Naive thymus-derived CD4-positive, alpha-beta T cell (primary cell): ENCODE measurements at regions not wholly inside any gene's neighbourhood (a gene's known extent, or its start where the extent isn't known, plus 50 kb on each side); places are given as distances from the start of the nearest gene placed in this dataset.
"Not testable (repeated sequence)": the region's sequence is repeated elsewhere in the genome, so short reads cannot be mapped to it uniquely, and the experiment has no call there.

ENCODE experiments used
- ATAC-seq: fragments of 150-1000 bp; cut with Tn5 transposase; 2 replicates; pipeline ENCODE4 v1.10.0; 2021; ENCODE audit warnings: mild to moderate bottlenecking, moderate library complexity
- CTCF ChIA-PET: fragments of 350-600 bp; sonication (Branson Sonifier 250); formaldehyde crosslinking; loops from one replicate; lab custom pipeline; 2021; ENCODE audit warnings: antibody characterized with exemption; lab: Charles Lee
- POLR2A ChIA-PET: fragments of 350-600 bp; sonication (Branson Sonifier 250); formaldehyde crosslinking; loops from one replicate; lab custom pipeline; 2021; ENCODE audit warnings: antibody characterized with exemption, inconsistent platforms; lab: Charles Lee
- DNase-seq, 9 donors: peaks; one replicate each; pipeline versions ENCODE4 v3.0.0 to v3.0.0-alpha.2; 2020 to 2022; ENCODE audit warnings: mixed read lengths in 1 of 9
- H3K27ac ChIP-seq: one replicate; pipeline ENCODE4 v1.7.0; 2013; ENCODE audit warnings: mild to moderate bottlenecking, low read depth, low read length, moderate library complexity
- H3K27me3 ChIP-seq, 2 donors: one replicate each; pipeline ENCODE4 v1.7.0; 2013; ENCODE audit warnings: low read length in 2 of 2, mild to moderate bottlenecking in 2 of 2, moderate library complexity in 2 of 2; ENCODE audit not compliant: control insufficient read depth in 2 of 2, insufficient read depth in 2 of 2
- H3K36me3 ChIP-seq, 3 experiments: 1 replicate in 2 of 3; 2 replicates in 1 of 3; pipeline ENCODE4 v1.7.0; 2013; ENCODE audit warnings: low read length in 3 of 3, mild to moderate bottlenecking in 3 of 3, moderate library complexity in 1 of 3; ENCODE audit not compliant: insufficient read depth in 3 of 3, control insufficient read depth in 2 of 3
- H3K4me1 ChIP-seq, 2 donors: one replicate each; pipeline ENCODE4 v1.7.0; 2013; ENCODE audit warnings: low read length in 2 of 2, mild to moderate bottlenecking in 2 of 2, moderate library complexity in 1 of 2; ENCODE audit not compliant: control insufficient read depth in 2 of 2, insufficient read depth in 2 of 2
- H3K4me3 ChIP-seq: 2 replicates; pipeline ENCODE4 v1.7.0; 2013; ENCODE audit warnings: mild to moderate bottlenecking, low read length
- H3K9me3 ChIP-seq, 3 experiments: 1 replicate in 2 of 3; 2 replicates in 1 of 3; pipeline ENCODE4 v1.7.0; 2013; ENCODE audit warnings: low read length in 3 of 3; ENCODE audit not compliant: control insufficient read depth in 2 of 3
- H3K27ac Mint-ChIP-seq, 9 donors: one replicate each; pipeline ENCODE4 v1.8.0; 2020 to 2022; ENCODE audit warnings: mixed read lengths in 9 of 9, mild to moderate bottlenecking in 8 of 9, moderate library complexity in 5 of 9, inconsistent platforms in 2 of 9
- H3K27me3 Mint-ChIP-seq, 5 donors: one replicate each; pipeline ENCODE4 v1.8.0; 2021 to 2022; ENCODE audit warnings: mixed read lengths in 5 of 5, mild to moderate bottlenecking in 1 of 5
- H3K36me3 Mint-ChIP-seq, 5 donors: one replicate each; pipeline ENCODE4 v1.8.0; 2020 to 2022; ENCODE audit warnings: mixed read lengths in 5 of 5, mild to moderate bottlenecking in 3 of 5, inconsistent platforms in 1 of 5
- H3K4me1 Mint-ChIP-seq, 7 donors: one replicate each; pipeline ENCODE4 v1.8.0; 2020 to 2022; ENCODE audit warnings: mixed read lengths in 7 of 7, mild to moderate bottlenecking in 3 of 7, inconsistent platforms in 1 of 7
- H3K4me3 Mint-ChIP-seq, 10 donors: one replicate each; pipeline ENCODE4 v1.8.0; 2020 to 2022; ENCODE audit warnings: mild to moderate bottlenecking in 10 of 10, mixed read lengths in 10 of 10, moderate library complexity in 6 of 10, inconsistent platforms in 2 of 10
- H3K9me3 Mint-ChIP-seq, 11 donors: one replicate each; pipeline ENCODE4 v1.8.0; 2020 to 2022; ENCODE audit warnings: mixed read lengths in 11 of 11, mild to moderate bottlenecking in 4 of 11, inconsistent platforms in 1 of 11, moderate library complexity in 1 of 11
- intact Hi-C, 2 donors: fragments of 100-400 bp; cut with micrococcal nuclease; formaldehyde crosslinking; loops; one replicate each; pipeline ENCODE4 v1.15.1; 2023

DNA sequence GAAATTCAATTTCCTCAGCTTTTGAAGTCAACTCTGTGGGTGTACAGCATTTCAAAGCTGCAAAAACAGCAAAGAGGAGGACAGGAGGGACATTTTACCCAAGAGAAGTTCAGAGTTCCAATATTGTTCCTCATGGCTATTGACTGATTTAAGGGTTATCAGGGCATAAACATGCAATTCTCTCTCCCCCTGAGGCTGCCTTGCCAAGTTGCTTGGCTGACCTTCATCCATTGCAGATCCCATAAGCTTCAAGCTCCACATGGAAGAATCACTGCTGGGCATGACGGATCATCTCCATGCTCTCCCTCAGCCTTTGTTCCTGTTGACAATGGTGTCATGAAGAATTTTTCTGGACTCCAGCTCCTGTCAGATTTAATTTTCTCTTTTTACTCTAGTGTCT is 115.2 kb upstream of the SERBP1 start:
- Histone ChIP-seq H3K27ac (no peak overlapping the region), H3K4me3 (no peak overlapping the region), H3K36me3 (no peaks in the 10 kb centered on the region), H3K4me1 (no peaks in the 10 kb centered on the region), H3K27me3 (no peaks in the 10 kb centered on the region), H3K9me3 (no peaks in the 10 kb centered on the region)
- Mint-ChIP-seq H3K4me3 (no peak overlapping the region), H3K36me3 (no peaks in the 10 kb centered on the region), H3K27ac (no peak overlapping the region), H3K4me1 (no peaks in the 10 kb centered on the region), H3K9me3 (peaks cover 0 to 4% (median 0%) of the 10 kb centered on the region in 11 donors), H3K27me3 (peaks cover 0 to 6% (median 0%) of the 10 kb centered on the region in 5 donors)
- intact Hi-C loops: no loop called here
- ChIA-PET CTCF (interaction anchor here (1.4 kb wide), 1 partner anchor 13 kb away, joined by 4 read pairs; no protein-coding TSS in a partner anchor), POLR2A (no interaction called here)
- DNase-seq: no peak
- ATAC-seq: no peak

DNA sequence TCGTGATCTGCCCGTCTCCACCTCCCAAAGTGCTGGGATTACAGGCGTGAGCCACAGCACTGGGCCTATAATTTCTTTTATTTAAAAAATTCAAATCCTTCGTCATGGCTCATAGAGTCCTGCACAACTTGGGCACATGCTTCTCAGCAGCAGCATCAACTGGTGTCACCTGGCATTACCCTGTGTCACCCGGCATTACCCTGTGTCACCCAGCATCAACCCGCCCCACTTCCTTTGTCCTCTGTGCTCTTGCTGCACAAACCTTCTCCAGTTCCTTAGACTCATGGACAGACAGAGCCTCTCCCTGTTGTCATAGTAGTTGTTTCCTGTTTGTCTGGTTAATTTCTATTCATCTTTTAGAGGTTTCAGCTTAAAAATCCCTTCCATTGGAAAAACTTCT is 121.2 kb upstream of the SERBP1 start:
- H3K9me3 ChIP-seq: no peaks in the 10 kb centered on the region
- Mint-ChIP-seq H3K27ac (no peak overlapping the region), H3K4me1 (no peaks in the 10 kb centered on the region), H3K4me3 (no peak overlapping the region), H3K27me3 (peaks cover 5 to 13% (median 6%) of the 10 kb centered on the region in 5 donors), H3K9me3 (peaks cover 0 to 4% (median 0%) of the 10 kb centered on the region in 11 donors), H3K36me3 (no peaks in the 10 kb centered on the region)
- H3K36me3 ChIP-seq: no peaks in the 10 kb centered on the region
- no peak overlapping the region for H3K4me3 ChIP-seq
- H3K27ac ChIP-seq: no peak overlapping the region
- ATAC-seq (no peak), DNase-seq (no peak)
- H3K4me1 ChIP-seq: no peaks in the 10 kb centered on the region
- ChIA-PET POLR2A (no interaction called here), CTCF (no interaction called here)
- no peaks in the 10 kb centered on the region for H3K27me3 ChIP-seq
- intact Hi-C loops: no loop called here

DNA sequence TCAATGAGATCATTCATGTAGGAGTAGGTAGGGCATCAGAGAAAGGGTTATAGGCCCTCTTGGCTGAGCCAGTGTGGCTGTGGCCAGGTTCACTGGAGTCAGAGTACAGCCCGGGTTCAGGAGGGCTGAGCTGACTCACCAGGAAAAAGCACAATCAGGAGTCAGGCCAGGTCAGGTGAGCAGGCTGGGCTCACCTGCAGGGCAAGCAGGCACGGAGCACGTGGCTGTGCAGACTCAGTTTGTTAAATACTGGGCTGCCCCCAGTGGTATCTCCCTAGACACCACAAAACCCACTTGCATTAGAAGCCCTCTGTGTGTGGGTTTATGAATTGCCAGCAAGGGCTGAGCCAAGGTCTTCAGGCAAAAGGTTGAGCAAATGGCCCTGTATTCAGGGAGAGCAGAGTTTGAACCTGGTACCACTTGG is 122.1 kb upstream of the SERBP1 start:
- DNase-seq (no peak), ATAC-seq (no peak)
- ChIA-PET CTCF (interaction anchor here (0.6 to 1.9 kb wide), 2 partner anchors 208 to 403 kb away, joined by 4 to 5 read pairs; no protein-coding TSS in a partner anchor), POLR2A (no interaction called here)
- no peak overlapping the region for H3K4me3 Mint-ChIP-seq
- no peaks in the 10 kb centered on the region for H3K4me1 Mint-ChIP-seq
- H3K27me3 Mint-ChIP-seq: peaks cover 4 to 15% (median 10%) of the 10 kb centered on the region in 5 donors
- no peak overlapping the region for H3K27ac Mint-ChIP-seq
- H3K9me3 Mint-ChIP-seq: peaks cover 0 to 4% (median 0%) of the 10 kb centered on the region in 11 donors
- H3K9me3 ChIP-seq: no peaks in the 10 kb centered on the region
- no peak overlapping the region for H3K4me3 ChIP-seq
- no peaks in the 10 kb centered on the region for H3K36me3 Mint-ChIP-seq
- intact Hi-C loops: no loop called here
- H3K27me3 ChIP-seq: no peaks in the 10 kb centered on the region
- no peaks in the 10 kb centered on the region for H3K4me1 ChIP-seq
- no peaks in the 10 kb centered on the region for H3K36me3 ChIP-seq
- no peak overlapping the region for H3K27ac ChIP-seq

DNA sequence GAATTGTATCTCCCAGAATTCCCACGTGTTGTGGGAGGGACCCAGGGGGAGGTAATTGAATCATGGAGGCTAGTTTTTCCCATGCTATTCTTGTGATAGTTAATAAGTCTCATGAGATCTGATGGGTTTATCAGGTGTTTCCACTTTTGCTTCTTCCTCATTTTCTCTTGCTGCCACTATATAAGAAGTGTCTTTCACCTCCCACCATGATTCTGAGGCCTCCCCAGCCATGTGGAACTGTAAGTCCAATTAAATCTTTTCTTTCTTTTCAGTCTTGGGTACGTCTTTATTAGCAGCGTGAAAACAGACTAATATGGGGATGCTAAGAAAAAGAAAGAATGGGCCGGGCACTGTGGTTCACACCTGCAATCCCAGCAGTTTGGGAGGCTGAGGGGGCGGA is 124.0 kb upstream of the SERBP1 start:
- H3K36me3 ChIP-seq, H3K4me1 Mint-ChIP-seq, H3K4me3 ChIP-seq, H3K27ac ChIP-seq, H3K36me3 Mint-ChIP-seq, H3K4me3 Mint-ChIP-seq, H3K27ac Mint-ChIP-seq, ATAC-seq, H3K9me3 ChIP-seq, H3K4me1 ChIP-seq, DNase-seq, H3K27me3 ChIP-seq, POLR2A ChIA-PET, intact Hi-C loops, H3K9me3 Mint-ChIP-seq: not testable (repeated sequence)
- peaks cover 6 to 22% (median 12%) of the 10 kb centered on the region in 5 donors for H3K27me3 Mint-ChIP-seq
- CTCF ChIA-PET: interaction anchor here (1.9 kb wide), 1 partner anchor 206 kb away, joined by 5 read pairs; no protein-coding TSS in a partner anchor

DNA sequence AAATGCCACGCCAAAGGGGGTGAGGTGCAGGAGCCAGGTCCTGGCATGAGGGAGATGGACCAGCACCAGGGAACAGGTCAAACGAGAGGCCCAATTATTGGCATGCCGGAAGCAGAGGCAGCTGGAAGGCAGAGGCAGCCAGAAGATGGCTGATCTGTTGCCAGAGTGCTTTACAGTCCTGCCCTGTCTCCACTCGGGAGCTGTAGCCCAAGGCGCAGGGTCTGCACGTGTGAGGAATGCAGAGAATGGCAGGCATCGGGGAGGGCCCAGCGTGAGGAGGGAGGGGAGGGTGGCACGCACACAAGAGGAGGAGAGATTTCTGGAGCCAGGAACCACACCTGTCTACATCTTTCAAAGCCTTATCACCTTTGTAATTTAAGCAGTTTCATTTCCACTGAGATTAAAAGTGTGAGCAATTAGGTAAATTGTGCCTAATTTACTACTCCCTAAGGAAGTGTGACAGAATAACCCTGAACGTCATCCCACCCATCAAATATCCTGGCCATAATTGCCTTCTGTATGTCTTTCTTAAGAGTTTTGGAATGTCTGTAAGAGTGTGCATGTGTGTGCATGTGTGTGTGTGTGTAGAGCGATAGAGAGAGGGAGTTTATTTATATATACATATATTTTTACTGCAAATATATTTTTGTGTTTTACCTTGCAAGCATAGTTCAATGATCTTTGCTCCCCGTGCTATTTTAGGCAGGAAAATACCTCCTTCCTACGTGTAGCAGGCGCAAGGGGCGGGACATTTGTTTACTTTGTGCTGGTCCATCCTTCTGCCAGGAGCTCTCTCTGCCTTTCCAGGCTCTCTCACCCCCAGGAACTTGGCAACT is 125.5 kb upstream of the SERBP1 start:
- H3K4me3 ChIP-seq: no peak overlapping the region
- ATAC-seq (no peak), DNase-seq (no peak)
- intact Hi-C loops: no loop called here
- Mint-ChIP-seq H3K4me3 (no peak overlapping the region), H3K27me3 (peaks cover 6 to 22% (median 12%) of the 10 kb centered on the region in 5 donors), H3K36me3 (no peaks in the 10 kb centered on the region), H3K9me3 (no peaks in the 10 kb centered on the region), H3K4me1 (peaks cover 0 to 1% (median 0%) of the 10 kb centered on the region in 7 donors), H3K27ac (no peak overlapping the region)
- ChIA-PET CTCF (no interaction called here), POLR2A (no interaction called here)
- H3K27ac ChIP-seq: no peak overlapping the region
- no peaks in the 10 kb centered on the region for H3K9me3 ChIP-seq
- H3K36me3 ChIP-seq: no peaks in the 10 kb centered on the region
- no peaks in the 10 kb centered on the region for H3K4me1 ChIP-seq
- H3K27me3 ChIP-seq: no peaks in the 10 kb centered on the region

DNA sequence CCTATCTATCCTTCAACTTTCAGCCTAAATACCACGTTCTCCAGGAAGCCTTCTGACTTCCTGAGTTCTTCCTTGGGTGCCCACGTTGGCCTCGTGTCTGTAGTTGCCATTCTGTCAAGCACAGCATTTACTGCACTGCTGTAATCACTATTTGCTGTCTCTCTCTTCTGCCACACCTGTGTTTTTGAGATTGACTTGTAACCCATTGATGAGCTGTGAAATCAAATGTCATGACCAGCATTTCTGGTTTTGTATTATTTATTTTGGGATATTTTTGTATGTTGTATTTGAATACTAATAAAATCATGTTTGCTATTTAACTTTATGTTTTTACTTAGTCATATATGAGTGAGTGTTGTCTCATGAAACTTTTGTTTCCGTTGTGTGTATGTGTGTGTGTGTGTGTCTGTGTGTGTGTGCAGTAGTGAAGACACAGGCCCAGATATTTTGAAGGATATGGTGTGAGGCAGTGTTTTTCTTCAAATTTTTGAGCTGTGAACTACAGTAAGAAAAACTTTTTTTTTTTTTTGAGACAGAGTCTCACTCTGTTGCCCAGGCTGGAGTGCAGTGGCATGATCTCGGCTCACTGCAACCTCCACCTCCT is 126.2 kb upstream of the SERBP1 start:
- Mint-ChIP-seq H3K4me3 (no peak overlapping the region), H3K4me1 (peaks cover 0 to 1% (median 0%) of the 10 kb centered on the region in 7 donors), H3K36me3 (no peaks in the 10 kb centered on the region), H3K27ac (no peak overlapping the region), H3K9me3 (no peaks in the 10 kb centered on the region), H3K27me3 (peaks cover 6 to 21% (median 12%) of the 10 kb centered on the region in 5 donors)
- no peak for ATAC-seq
- CTCF ChIA-PET: interaction anchor here (0.7 to 9.1 kb wide), 2 partner anchors 12 to 203 kb away, joined by 3 to 100 read pairs; no protein-coding TSS in a partner anchor
- no peaks in the 10 kb centered on the region for H3K27me3 ChIP-seq
- no peak overlapping the region for H3K4me3 ChIP-seq
- no peak for DNase-seq
- no peaks in the 10 kb centered on the region for H3K4me1 ChIP-seq
- intact Hi-C loops: no loop called here
- no peaks in the 10 kb centered on the region for H3K9me3 ChIP-seq
- POLR2A ChIA-PET: no interaction called here
- no peaks in the 10 kb centered on the region for H3K36me3 ChIP-seq
- H3K27ac ChIP-seq: no peak overlapping the region
